ENCODE measurements at regions not wholly inside any gene's neighbourhood (a gene's known extent, or its start where the extent isn't known, plus 50 kb on each side); places are given as distances from the start of the nearest gene placed in this dataset.

DNA sequence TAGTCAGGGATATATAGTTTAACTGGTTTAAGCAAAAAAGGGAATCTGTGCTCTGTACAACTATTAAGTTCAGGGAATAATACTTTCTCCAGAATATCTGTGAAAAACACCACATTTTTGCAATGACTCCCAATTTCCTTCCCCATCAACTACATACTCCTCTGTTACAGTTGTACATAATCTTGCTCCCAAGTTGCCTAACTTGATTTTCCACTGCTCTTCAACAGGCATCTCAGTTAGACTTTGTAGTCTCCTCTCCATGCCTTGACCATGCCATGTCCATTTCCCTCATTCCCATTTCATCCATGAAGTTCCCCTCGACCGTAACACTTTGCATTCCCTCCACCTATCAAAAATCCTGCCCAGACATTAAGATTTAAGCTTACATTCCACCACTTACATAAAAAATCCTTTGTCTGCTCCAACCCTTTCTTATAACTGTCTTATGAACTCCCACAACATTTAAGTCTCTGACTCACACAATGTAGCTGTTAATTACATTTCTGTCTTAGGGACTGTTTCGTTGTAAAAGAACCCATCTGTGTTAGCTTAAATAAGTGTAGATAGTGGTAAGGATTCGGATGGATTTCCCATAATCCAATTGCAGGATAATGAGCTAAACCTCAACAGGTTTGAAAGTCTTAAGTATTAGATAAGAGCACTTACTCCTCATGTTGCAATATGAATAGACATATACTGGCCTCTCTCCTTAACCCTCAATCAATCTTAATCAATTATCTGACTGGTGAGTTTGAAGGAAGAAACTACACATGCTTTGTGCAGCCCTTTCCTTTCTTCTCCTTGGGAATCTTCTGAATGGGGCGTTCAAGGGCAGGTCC lies 156.5 kb downstream of the PAWR start:
- WGBS, 2 donors, result 94 to 96% methylated on average over 5 of the region's 5 CpGs
- no peak for DNase-seq
- ATAC-seq (ENCODE audit: low FRiP score), result no peak
- Histone ChIP-seq H3K9me3 (ENCODE audit: control insufficient read depth, low read length) (no peaks in the 10 kb centered on the region), H3K27me3 (ENCODE audit: control insufficient read depth in 1 of 2, insufficient read depth in 2 of 2, low read length in 1 of 2) (no peaks in the 10 kb centered on the region), H3K27ac (ENCODE audit: low read depth in 1 of 2, low read length in 2 of 2) (no peak overlapping the region), H3K4me1 (ENCODE audit: control insufficient read depth in 1 of 2, insufficient read depth in 2 of 2, low read length in 2 of 2) (no peaks in the 10 kb centered on the region), H3K4me3 (ENCODE audit: low read length in 2 of 2) (no peak overlapping the region), H3K36me3 (ENCODE audit: control insufficient read depth in 1 of 2, insufficient read depth in 2 of 2, low read length in 1 of 2) (no peaks in the 10 kb centered on the region)
- intact Hi-C loops (cut with DNase I), result no loop called here

DNA sequence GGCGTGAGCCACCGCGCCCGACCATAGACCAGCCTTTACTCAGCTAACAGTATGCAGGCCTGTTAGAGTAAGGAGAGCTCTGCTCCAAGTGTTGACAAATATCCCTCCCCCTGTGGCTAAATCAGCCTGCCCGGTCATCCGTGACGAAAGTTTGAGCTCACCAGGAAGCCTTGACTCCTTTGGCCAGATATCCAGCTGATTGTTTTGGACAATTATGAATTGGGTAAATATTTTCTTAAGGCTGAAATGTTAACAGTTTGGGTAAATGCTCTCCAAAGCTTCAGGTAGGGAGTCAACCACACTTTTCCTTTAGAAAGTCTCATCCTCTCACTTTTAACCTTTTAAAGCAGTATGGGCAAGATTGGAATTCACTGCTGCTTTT lies 157.9 kb downstream of the PAWR start:
- WGBS, 2 donors, result 79 to 89% methylated on average over 7 of the region's 7 CpGs
- Histone ChIP-seq H3K9me3 (ENCODE audit: control insufficient read depth, low read length) (no peaks in the 10 kb centered on the region), H3K27ac (ENCODE audit: low read depth in 1 of 2, low read length in 2 of 2) (no peak overlapping the region), H3K36me3 (ENCODE audit: control insufficient read depth in 1 of 2, insufficient read depth in 2 of 2, low read length in 1 of 2) (no peaks in the 10 kb centered on the region), H3K4me1 (ENCODE audit: control insufficient read depth in 1 of 2, insufficient read depth in 2 of 2, low read length in 2 of 2) (no peaks in the 10 kb centered on the region), H3K4me3 (ENCODE audit: low read length in 2 of 2) (no peak overlapping the region), H3K27me3 (ENCODE audit: control insufficient read depth in 1 of 2, insufficient read depth in 2 of 2, low read length in 1 of 2) (no peaks in the 10 kb centered on the region)
- DNase-seq (no peak), ATAC-seq (ENCODE audit: low FRiP score) (no peak)
- intact Hi-C loops (cut with DNase I), result no loop called here

GRCh38 chr12:79531518-79531917 lies 159.2 kb downstream of the PAWR start:
- no peak for ATAC-seq (ENCODE audit: low FRiP score)
- Histone ChIP-seq H3K27me3 (ENCODE audit: control insufficient read depth in 1 of 2, insufficient read depth in 2 of 2, low read length in 1 of 2) (no peaks in the 10 kb centered on the region), H3K9me3 (ENCODE audit: control insufficient read depth, low read length) (no peaks in the 10 kb centered on the region), H3K36me3 (ENCODE audit: control insufficient read depth in 1 of 2, insufficient read depth in 2 of 2, low read length in 1 of 2) (no peaks in the 10 kb centered on the region), H3K4me1 (ENCODE audit: control insufficient read depth in 1 of 2, insufficient read depth in 2 of 2, low read length in 2 of 2) (no peaks in the 10 kb centered on the region), H3K4me3 (ENCODE audit: low read length in 2 of 2) (no peak overlapping the region), H3K27ac (ENCODE audit: low read depth in 1 of 2, low read length in 2 of 2) (peak overlapping the region in 1 of 2 donors; percentile 43)
- 91 to 96% methylated on average over 4 of the region's 4 CpGs for WGBS, 2 donors
- intact Hi-C loops (cut with DNase I), result no loop called here
- no peak for DNase-seq

GRCh38 chr12:79527473-79527872 lies 163.3 kb downstream of the PAWR start:
- no peaks in the 10 kb centered on the region for H3K9me3 ChIP-seq (ENCODE audit: control insufficient read depth, low read length)
- 93 to 97% methylated on average over 1 of the region's 1 CpG for WGBS, 2 donors
- H3K4me3 ChIP-seq (ENCODE audit: low read length in 2 of 2), result no peak overlapping the region
- no peaks in the 10 kb centered on the region for H3K27me3 ChIP-seq (ENCODE audit: control insufficient read depth in 1 of 2, insufficient read depth in 2 of 2, low read length in 1 of 2)
- H3K4me1 ChIP-seq (ENCODE audit: control insufficient read depth in 1 of 2, insufficient read depth in 2 of 2, low read length in 2 of 2), result no peaks in the 10 kb centered on the region
- DNase-seq (no peak), ATAC-seq (ENCODE audit: low FRiP score) (no peak)
- intact Hi-C loops (cut with DNase I), result no loop called here
- no peak overlapping the region for H3K27ac ChIP-seq (ENCODE audit: low read depth in 1 of 2, low read length in 2 of 2)
- no peaks in the 10 kb centered on the region for H3K36me3 ChIP-seq (ENCODE audit: control insufficient read depth in 1 of 2, insufficient read depth in 2 of 2, low read length in 1 of 2)

GRCh38 chr12:79525357-79525756 lies 165.4 kb downstream of the PAWR start:
- no peak for ATAC-seq (ENCODE audit: low FRiP score)
- H3K4me1 ChIP-seq (ENCODE audit: control insufficient read depth in 1 of 2, insufficient read depth in 2 of 2, low read length in 2 of 2), result no peaks in the 10 kb centered on the region
- H3K4me3 ChIP-seq (ENCODE audit: low read length in 2 of 2), result no peak overlapping the region
- H3K27me3 ChIP-seq (ENCODE audit: control insufficient read depth in 1 of 2, insufficient read depth in 2 of 2, low read length in 1 of 2), result no peaks in the 10 kb centered on the region
- DNase-seq, result no peak
- H3K9me3 ChIP-seq (ENCODE audit: control insufficient read depth, low read length), result no peaks in the 10 kb centered on the region
- intact Hi-C loops (cut with DNase I), result no loop called here
- H3K27ac ChIP-seq (ENCODE audit: low read depth in 1 of 2, low read length in 2 of 2), result no peak overlapping the region
- H3K36me3 ChIP-seq (ENCODE audit: control insufficient read depth in 1 of 2, insufficient read depth in 2 of 2, low read length in 1 of 2), result no peaks in the 10 kb centered on the region

DNA sequence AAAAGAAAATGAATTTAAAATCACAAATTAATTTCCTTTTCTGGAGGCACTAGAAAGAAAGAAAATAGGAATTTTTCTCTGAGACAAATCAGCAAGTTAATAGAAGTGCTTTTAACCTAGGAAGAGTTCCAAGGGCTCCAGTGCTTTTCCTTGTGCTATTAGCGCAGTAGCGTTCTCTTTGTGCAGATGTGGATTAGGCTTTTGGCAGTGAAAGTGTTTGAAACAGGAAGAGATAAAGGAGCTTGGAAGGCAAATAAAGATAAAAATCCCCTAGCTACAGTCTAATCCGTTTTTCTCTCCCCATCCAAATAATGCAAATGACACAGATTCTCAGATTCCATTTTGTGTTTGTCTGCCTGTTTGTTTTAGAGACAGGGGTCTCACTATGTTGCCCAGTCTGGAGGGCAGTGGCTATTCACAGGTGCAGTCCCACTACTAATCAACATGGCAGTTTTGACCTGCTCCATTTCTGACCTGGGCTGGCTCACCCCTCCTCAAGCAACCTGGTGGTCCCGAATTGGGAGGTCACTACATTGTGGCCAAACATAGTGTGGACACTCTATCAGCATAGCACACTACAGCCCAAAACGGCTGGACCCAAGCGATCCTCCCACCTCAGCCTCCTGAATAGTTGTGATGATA lies 166.1 kb downstream of the PAWR start:
- H3K9me3 ChIP-seq (ENCODE audit: control insufficient read depth, low read length), result no peaks in the 10 kb centered on the region
- H3K4me1 ChIP-seq (ENCODE audit: control insufficient read depth in 1 of 2, insufficient read depth in 2 of 2, low read length in 2 of 2), result no peaks in the 10 kb centered on the region
- H3K27ac ChIP-seq (ENCODE audit: low read depth in 1 of 2, low read length in 2 of 2), result no peak overlapping the region
- ATAC-seq (ENCODE audit: low FRiP score), result no peak
- no peaks in the 10 kb centered on the region for H3K36me3 ChIP-seq (ENCODE audit: control insufficient read depth in 1 of 2, insufficient read depth in 2 of 2, low read length in 1 of 2)
- no peaks in the 10 kb centered on the region for H3K27me3 ChIP-seq (ENCODE audit: control insufficient read depth in 1 of 2, insufficient read depth in 2 of 2, low read length in 1 of 2)
- no peak overlapping the region for H3K4me3 ChIP-seq (ENCODE audit: low read length in 2 of 2)
- intact Hi-C loops (cut with DNase I), result no loop called here
- DNase-seq, result no peak
- 48 to 49% methylated on average over 6 of the region's 6 CpGs for WGBS, 2 donors

- ATAC-seq (ENCODE audit: low FRiP score), result no peak
- no peaks in the 10 kb centered on the region for H3K9me3 ChIP-seq (ENCODE audit: control insufficient read depth, low read length)
Observed at GRCh38 chr12:79522989-79523386, 167.8 kb downstream of the PAWR start.

DNA sequence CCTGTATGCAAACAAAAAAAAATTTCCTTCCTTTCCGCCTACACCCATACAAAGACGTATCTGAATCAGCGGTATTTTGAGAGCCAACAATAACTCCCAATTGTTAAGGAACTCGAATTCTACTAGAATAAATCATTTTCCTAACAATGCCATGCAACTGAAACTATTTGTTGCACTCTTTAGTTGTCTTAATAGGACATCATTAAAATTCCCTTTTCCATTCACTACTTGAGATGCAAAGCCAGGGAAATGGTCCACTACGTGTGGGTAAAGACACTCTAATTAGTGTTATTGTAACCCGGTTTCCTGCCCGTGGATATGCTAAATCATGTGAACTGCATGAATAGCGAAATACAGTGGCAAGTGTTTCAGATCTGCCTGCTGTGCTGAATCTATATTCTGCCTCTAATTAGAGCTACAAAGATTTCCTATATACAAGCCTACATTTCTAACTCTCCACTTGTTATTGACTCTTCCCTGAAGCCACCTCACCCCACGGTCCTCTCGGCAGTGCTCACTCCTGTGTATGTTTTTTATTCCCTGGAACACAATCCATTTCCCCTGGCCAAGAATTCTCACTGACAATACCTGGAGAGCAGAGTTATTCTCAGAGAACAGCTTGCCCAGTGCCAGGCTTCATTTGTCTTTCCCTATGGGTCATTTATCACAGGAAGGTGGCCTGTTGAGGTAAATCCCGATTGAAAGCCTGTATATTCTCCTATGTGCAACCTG lies 168.3 kb downstream of the PAWR start:
- no peak overlapping the region for H3K27ac ChIP-seq (ENCODE audit: low read depth in 1 of 2, low read length in 2 of 2)
- WGBS, 2 donors, result 47 to 60% methylated on average over 11 of the region's 11 CpGs
- no peak for DNase-seq
- H3K4me1 ChIP-seq (ENCODE audit: control insufficient read depth in 1 of 2, insufficient read depth in 2 of 2, low read length in 2 of 2), result no peaks in the 10 kb centered on the region
- ATAC-seq (ENCODE audit: low FRiP score), result no peak
- no peaks in the 10 kb centered on the region for H3K36me3 ChIP-seq (ENCODE audit: control insufficient read depth in 1 of 2, insufficient read depth in 2 of 2, low read length in 1 of 2)
- H3K9me3 ChIP-seq (ENCODE audit: control insufficient read depth, low read length), result no peaks in the 10 kb centered on the region
- H3K4me3 ChIP-seq (ENCODE audit: low read length in 2 of 2), result no peak overlapping the region
- intact Hi-C loops (cut with DNase I), result no loop called here
- H3K27me3 ChIP-seq (ENCODE audit: control insufficient read depth in 1 of 2, insufficient read depth in 2 of 2, low read length in 1 of 2), result no peaks in the 10 kb centered on the region

More at GRCh38 chr12:79522989-79523386, 167.8 kb downstream of the PAWR start:
- DNase-seq, result no peak
- no peaks in the 10 kb centered on the region for H3K4me1 ChIP-seq (ENCODE audit: control insufficient read depth in 1 of 2, insufficient read depth in 2 of 2, low read length in 2 of 2)
- H3K36me3 ChIP-seq (ENCODE audit: control insufficient read depth in 1 of 2, insufficient read depth in 2 of 2, low read length in 1 of 2), result no peaks in the 10 kb centered on the region
- H3K4me3 ChIP-seq (ENCODE audit: low read length in 2 of 2), result no peak overlapping the region
- 83 to 92% methylated on average over 2 of the region's 2 CpGs for WGBS, 2 donors
- intact Hi-C loops (cut with DNase I), result no loop called here
- H3K27me3 ChIP-seq (ENCODE audit: control insufficient read depth in 1 of 2, insufficient read depth in 2 of 2, low read length in 1 of 2), result no peaks in the 10 kb centered on the region
- H3K27ac ChIP-seq (ENCODE audit: low read depth in 1 of 2, low read length in 2 of 2), result no peak overlapping the region
